GM19240 (cell line): ENCODE measurements at regions not wholly inside any gene's neighbourhood (a gene's known extent, or its start where the extent isn't known, plus 50 kb on each side); places are given as distances from the start of the nearest gene placed in this dataset.

Experiments
- DNase-seq: peaks from one replicate; pipeline ENCODE4 v3.0.0; 2011; ENCODE audit warnings: low spot score; ENCODE audit not compliant: insufficient read length

GRCh38 chr1:185581020-185581419, 153.2 kb upstream of the HMCN1 start:
- no peak for DNase-seq

- DNase-seq = no peak
Observed at GRCh38 chr1:185578293-185578692, 155.9 kb upstream of the HMCN1 start.

- DNase-seq = no peak
Observed at GRCh38 chr1:185574139-185574875, 159.9 kb upstream of the HMCN1 start.

GRCh38 chr1:185573677-185574076, 160.5 kb upstream of the HMCN1 start:
- DNase-seq = no peak

- no peak for DNase-seq
Observed at GRCh38 chr1:185573162-185573561, 161.0 kb upstream of the HMCN1 start.

- DNase-seq = no peak
Observed at GRCh38 chr1:185570962-185571361, 163.2 kb upstream of the HMCN1 start.

GRCh38 chr1:185568155-185569123, 165.8 kb upstream of the HMCN1 start:
- no peak for DNase-seq

- no peak for DNase-seq
Observed at GRCh38 chr1:185567440-185567839, 166.8 kb upstream of the HMCN1 start.

GRCh38 chr1:185566995-185567394, 167.2 kb upstream of the HMCN1 start:
- DNase-seq = no peak

- no peak for DNase-seq
Observed at GRCh38 chr1:185565302-185565701, 168.9 kb upstream of the HMCN1 start.

GRCh38 chr1:185564816-185565215, 169.4 kb upstream of the HMCN1 start:
- no peak for DNase-seq

GRCh38 chr1:185562461-185563359, 171.5 kb upstream of the HMCN1 start:
- no peak for DNase-seq

- DNase-seq = no peak
Observed at GRCh38 chr1:185561629-185562028, 172.6 kb upstream of the HMCN1 start.

- DNase-seq = no peak
Observed at GRCh38 chr1:185560760-185561159, 173.4 kb upstream of the HMCN1 start.

- peak; percentile 55 for DNase-seq
Observed at GRCh38 chr1:185559684-185560331, 174.4 kb upstream of the HMCN1 start.

GRCh38 chr1:185559151-185559550, 175.0 kb upstream of the HMCN1 start:
- DNase-seq = no peak

- no peak for DNase-seq
Observed at GRCh38 chr1:185556561-185556960, 177.6 kb upstream of the HMCN1 start.

GRCh38 chr1:185555743-185556142, 178.4 kb upstream of the HMCN1 start:
- no peak for DNase-seq

- no peak for DNase-seq
Observed at GRCh38 chr1:185551008-185551407, 183.2 kb upstream of the HMCN1 start.

- no peak for DNase-seq
Observed at GRCh38 chr1:185549906-185550305, 184.3 kb upstream of the HMCN1 start.

GRCh38 chr1:185546029-185546428, 188.2 kb upstream of the HMCN1 start:
- DNase-seq = no peak
